DOHH2 (cell line): ENCODE measurements at regions not wholly inside any gene's neighbourhood (a gene's known extent, or its start where the extent isn't known, plus 50 kb on each side); places are given as distances from the start of the nearest gene placed in this dataset.

Source experiments
- EZH2phosphoT487 ChIP-seq: fragments of 200-600 bp; sonication (generic); IDR thresholded peaks from 2 replicates; pipeline ENCODE4 v1.6.1; 2017; ENCODE audit warnings: borderline replicate concordance, mild to moderate bottlenecking, antibody characterized with exemption, low read length, moderate library complexity, mixed read lengths
- TF ChIP-seq, protein P1 (sequence below): fragments of 200-600 bp; sonication (generic); IDR thresholded peaks from one replicate; pipeline ENCODE4 v1.5.1; 2014; ENCODE audit warnings: antibody characterized with exemption, mild to moderate bottlenecking, low read depth, low read length; ENCODE audit not compliant: poor library complexity, severe bottlenecking

- TF ChIP-seq, protein P1, sequence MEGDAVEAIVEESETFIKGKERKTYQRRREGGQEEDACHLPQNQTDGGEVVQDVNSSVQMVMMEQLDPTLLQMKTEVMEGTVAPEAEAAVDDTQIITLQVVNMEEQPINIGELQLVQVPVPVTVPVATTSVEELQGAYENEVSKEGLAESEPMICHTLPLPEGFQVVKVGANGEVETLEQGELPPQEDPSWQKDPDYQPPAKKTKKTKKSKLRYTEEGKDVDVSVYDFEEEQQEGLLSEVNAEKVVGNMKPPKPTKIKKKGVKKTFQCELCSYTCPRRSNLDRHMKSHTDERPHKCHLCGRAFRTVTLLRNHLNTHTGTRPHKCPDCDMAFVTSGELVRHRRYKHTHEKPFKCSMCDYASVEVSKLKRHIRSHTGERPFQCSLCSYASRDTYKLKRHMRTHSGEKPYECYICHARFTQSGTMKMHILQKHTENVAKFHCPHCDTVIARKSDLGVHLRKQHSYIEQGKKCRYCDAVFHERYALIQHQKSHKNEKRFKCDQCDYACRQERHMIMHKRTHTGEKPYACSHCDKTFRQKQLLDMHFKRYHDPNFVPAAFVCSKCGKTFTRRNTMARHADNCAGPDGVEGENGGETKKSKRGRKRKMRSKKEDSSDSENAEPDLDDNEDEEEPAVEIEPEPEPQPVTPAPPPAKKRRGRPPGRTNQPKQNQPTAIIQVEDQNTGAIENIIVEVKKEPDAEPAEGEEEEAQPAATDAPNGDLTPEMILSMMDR: no peak
- TF ChIP-seq EZH2phosphoT487: no peak
Measured at GRCh38 chr13:81602241-81602640, 1261.3 kb upstream of the SPRY2 start.
